ENCODE measurements at regions not wholly inside any gene's neighbourhood (a gene's known extent, or its start where the extent isn't known, plus 50 kb on each side); places are given as distances from the start of the nearest gene placed in this dataset.

GRCh38 chr2:103445347-103445746, 683.5 kb downstream of the TMEM182 start:
- Mint-ChIP-seq H3K36me3 (no peaks in the 10 kb centered on the region), H3K4me3 (no peak overlapping the region), H3K4me1 (ENCODE audit: unreplicated experiment) (peaks cover 4% of the 10 kb centered on the region), H3K27ac (no peak overlapping the region), H3K27me3 (no peaks in the 10 kb centered on the region), H3K9me3 (no peaks in the 10 kb centered on the region)
- TF ChIP-seq CTCF (conservative IDR thresholded peaks at IDR 0.05): no peak
- no peak for DNase-seq (ENCODE audit: extremely low spot score, unreplicated experiment)

GRCh38 chr2:103448495-103448894, 686.7 kb downstream of the TMEM182 start:
- H3K27me3 Mint-ChIP-seq: no peaks in the 10 kb centered on the region
- H3K27ac Mint-ChIP-seq: no peak overlapping the region
- peaks cover 4% of the 10 kb centered on the region for H3K4me1 Mint-ChIP-seq (ENCODE audit: unreplicated experiment)

GRCh38 chr2:103451283-103451682, 689.5 kb downstream of the TMEM182 start:
- Mint-ChIP-seq H3K36me3 (no peaks in the 10 kb centered on the region), H3K9me3 (no peaks in the 10 kb centered on the region), H3K27ac (no peak overlapping the region), H3K27me3 (no peaks in the 10 kb centered on the region), H3K4me3 (no peak overlapping the region), H3K4me1 (ENCODE audit: unreplicated experiment) (peaks cover 4% of the 10 kb centered on the region)
- no peak for TF ChIP-seq CTCF (conservative IDR thresholded peaks at IDR 0.05)
- DNase-seq (ENCODE audit: extremely low spot score, unreplicated experiment): no peak

More at GRCh38 chr2:103448495-103448894, 686.7 kb downstream of the TMEM182 start:
- Mint-ChIP-seq H3K36me3 (no peaks in the 10 kb centered on the region), H3K4me3 (no peak overlapping the region), H3K9me3 (no peaks in the 10 kb centered on the region)
- TF ChIP-seq CTCF (conservative IDR thresholded peaks at IDR 0.05): no peak
- DNase-seq (ENCODE audit: extremely low spot score, unreplicated experiment): no peak

- Mint-ChIP-seq H3K9me3 (no peaks in the 10 kb centered on the region), H3K27ac (no peak overlapping the region), H3K27me3 (no peaks in the 10 kb centered on the region), H3K4me1 (ENCODE audit: unreplicated experiment) (no peaks in the 10 kb centered on the region), H3K36me3 (no peaks in the 10 kb centered on the region), H3K4me3 (no peak overlapping the region)
- TF ChIP-seq CTCF (conservative IDR thresholded peaks at IDR 0.05): no peak
- no peak for DNase-seq (ENCODE audit: extremely low spot score, unreplicated experiment)
These were observed 697.5 kb downstream of the TMEM182 start for GRCh38 chr2:103459283-103459682.

- TF ChIP-seq CTCF (conservative IDR thresholded peaks at IDR 0.05): no peak
- Mint-ChIP-seq H3K36me3 (no peaks in the 10 kb centered on the region), H3K9me3 (no peaks in the 10 kb centered on the region), H3K27me3 (no peaks in the 10 kb centered on the region), H3K4me1 (ENCODE audit: unreplicated experiment) (no peaks in the 10 kb centered on the region), H3K27ac (no peak overlapping the region), H3K4me3 (no peak overlapping the region)
- DNase-seq (ENCODE audit: extremely low spot score, unreplicated experiment): no peak
These were observed 700.3 kb downstream of the TMEM182 start for GRCh38 chr2:103462101-103462500.

- Mint-ChIP-seq H3K4me1 (ENCODE audit: unreplicated experiment) (no peaks in the 10 kb centered on the region), H3K4me3 (no peak overlapping the region), H3K27ac (no peak overlapping the region), H3K27me3 (no peaks in the 10 kb centered on the region), H3K36me3 (no peaks in the 10 kb centered on the region), H3K9me3 (no peaks in the 10 kb centered on the region)
- DNase-seq (ENCODE audit: extremely low spot score, unreplicated experiment): no peak
- TF ChIP-seq CTCF (conservative IDR thresholded peaks at IDR 0.05): no peak
These were observed 700.9 kb downstream of the TMEM182 start for GRCh38 chr2:103462712-103463111.

Measured in type B pancreatic cell (in vitro differentiated cells).